Neutrophil (primary cell): ENCODE measurements at regions not wholly inside any gene's neighbourhood (a gene's known extent, or its start where the extent isn't known, plus 50 kb on each side); places are given as distances from the start of the nearest gene placed in this dataset.

ENCODE experiments used
- H3K27ac ChIP-seq: fragments of 200-600 bp; sonication (generic); 2 replicates; pipeline ENCODE4 v1.5.1; 2016; ENCODE audit warnings: mild to moderate bottlenecking, moderate library complexity
- H3K27me3 ChIP-seq: fragments of 200-600 bp; sonication (generic); 2 replicates; pipeline ENCODE4 v1.6.0; 2016; ENCODE audit warnings: mild to moderate bottlenecking
- H3K36me3 ChIP-seq: fragments of 200-600 bp; sonication (generic); 2 replicates; pipeline ENCODE4 v1.5.1; 2017
- H3K4me1 ChIP-seq, 2 experiments: fragments of 200-600 bp in 1 of 2; sonication (generic) in 1 of 2; 1 replicate in 1 of 2; 2 replicates in 1 of 2; pipeline versions ENCODE4 v1.5.1 to v1.6.1; 2013 to 2016; ENCODE audit warnings: low read depth in 1 of 2, low read length in 1 of 2, mild to moderate bottlenecking in 1 of 2, moderate library complexity in 1 of 2; ENCODE audit not compliant: control insufficient read depth in 1 of 2, insufficient read depth in 1 of 2
- H3K4me3 ChIP-seq, 2 experiments: fragments of 200-600 bp in 1 of 2; sonication (generic) in 1 of 2; 1 replicate in 1 of 2; 2 replicates in 1 of 2; pipeline ENCODE4 v1.5.1; 2013 to 2016; ENCODE audit warnings: low read depth in 1 of 2, low read length in 1 of 2, mild to moderate bottlenecking in 1 of 2, moderate library complexity in 1 of 2
- H3K9me3 ChIP-seq: fragments of 200-600 bp; sonication (generic); 2 replicates; pipeline ENCODE4 v1.5.1; 2016
- CTCF ChIP-seq: fragments of 200-600 bp; sonication (generic); IDR thresholded peaks from 2 replicates; pipeline ENCODE4 v1.5.1; 2016; ENCODE audit warnings: antibody characterized with exemption

GRCh38 chr11:43549624-43550023 is 130.9 kb upstream of the HSD17B12 start:
- TF ChIP-seq CTCF: no peak
- Histone ChIP-seq H3K27me3 (peaks cover 99% of the 10 kb centered on the region), H3K4me1 (no peaks in the 10 kb centered on the region), H3K27ac (no peak overlapping the region), H3K9me3 (no peaks in the 10 kb centered on the region), H3K4me3 (no peak overlapping the region), H3K36me3 (no peaks in the 10 kb centered on the region)

GRCh38 chr11:43550714-43551113 is 129.8 kb upstream of the HSD17B12 start:
- Histone ChIP-seq H3K27ac (no peak overlapping the region), H3K4me3 (no peak overlapping the region), H3K9me3 (no peaks in the 10 kb centered on the region), H3K27me3 (peaks cover 99% of the 10 kb centered on the region), H3K36me3 (no peaks in the 10 kb centered on the region), H3K4me1 (no peaks in the 10 kb centered on the region)
- TF ChIP-seq CTCF: no peak

- H3K4me1 ChIP-seq: no peaks in the 10 kb centered on the region
- H3K4me3 ChIP-seq: no peak overlapping the region
- H3K9me3 ChIP-seq: no peaks in the 10 kb centered on the region
- no peak for TF ChIP-seq CTCF
- H3K27ac ChIP-seq: no peak overlapping the region
- H3K27me3 ChIP-seq: peaks cover 99% of the 10 kb centered on the region
- no peaks in the 10 kb centered on the region for H3K36me3 ChIP-seq
These were observed 126.4 kb upstream of the HSD17B12 start for GRCh38 chr11:43554148-43554473.

- H3K36me3 ChIP-seq: no peaks in the 10 kb centered on the region
- H3K4me3 ChIP-seq: no peak overlapping the region
- H3K4me1 ChIP-seq: no peaks in the 10 kb centered on the region
- no peak overlapping the region for H3K27ac ChIP-seq
- H3K27me3 ChIP-seq: peaks cover 99% of the 10 kb centered on the region
- TF ChIP-seq CTCF: no peak
- H3K9me3 ChIP-seq: no peaks in the 10 kb centered on the region
These were observed 125.4 kb upstream of the HSD17B12 start for GRCh38 chr11:43555186-43555585.

- peaks cover 99% of the 10 kb centered on the region for H3K27me3 ChIP-seq
These were observed 124.5 kb upstream of the HSD17B12 start for GRCh38 chr11:43555816-43556611.

More at GRCh38 chr11:43555816-43556611, 124.5 kb upstream of the HSD17B12 start:
- no peaks in the 10 kb centered on the region for H3K9me3 ChIP-seq
- TF ChIP-seq CTCF: no peak
- no peak overlapping the region for H3K4me3 ChIP-seq
- no peaks in the 10 kb centered on the region for H3K4me1 ChIP-seq
- H3K27ac ChIP-seq: no peak overlapping the region
- H3K36me3 ChIP-seq: no peaks in the 10 kb centered on the region
